Fibroblast of skin of scalp (primary cell): ENCODE measurements at regions not wholly inside any gene's neighbourhood (a gene's known extent, or its start where the extent isn't known, plus 50 kb on each side); places are given as distances from the start of the nearest gene placed in this dataset.

Experiments used
- DNase-seq: peaks from one replicate; pipeline ENCODE4 v3.0.0-alpha.2; 2013

GRCh38 chr2:138180692-138181386, 216.6 kb downstream of the HNMT start:
- peak; percentile 0 for DNase-seq

- DNase-seq = no peak
These were observed 218.1 kb downstream of the HNMT start for GRCh38 chr2:138182250-138182936.

DNA sequence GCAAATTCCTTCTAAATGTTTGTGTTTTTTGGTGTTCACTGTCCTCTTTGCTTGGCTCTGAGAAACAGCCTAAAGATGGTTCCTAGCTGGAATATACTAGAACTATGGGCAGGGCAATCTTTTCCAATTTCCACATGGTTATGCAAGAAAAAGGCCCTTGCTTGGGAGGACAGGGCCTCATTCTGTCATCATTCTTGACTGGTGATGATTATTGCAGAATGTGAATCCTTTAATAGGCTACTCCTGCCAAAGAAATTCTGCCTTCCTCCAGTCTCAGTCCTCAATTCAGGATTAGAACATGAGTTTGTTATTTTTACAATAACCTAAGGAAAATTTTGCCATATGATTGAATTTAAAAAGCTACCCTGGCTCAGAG, 218.7 kb downstream of the HNMT start:
- no peak for DNase-seq

DNA sequence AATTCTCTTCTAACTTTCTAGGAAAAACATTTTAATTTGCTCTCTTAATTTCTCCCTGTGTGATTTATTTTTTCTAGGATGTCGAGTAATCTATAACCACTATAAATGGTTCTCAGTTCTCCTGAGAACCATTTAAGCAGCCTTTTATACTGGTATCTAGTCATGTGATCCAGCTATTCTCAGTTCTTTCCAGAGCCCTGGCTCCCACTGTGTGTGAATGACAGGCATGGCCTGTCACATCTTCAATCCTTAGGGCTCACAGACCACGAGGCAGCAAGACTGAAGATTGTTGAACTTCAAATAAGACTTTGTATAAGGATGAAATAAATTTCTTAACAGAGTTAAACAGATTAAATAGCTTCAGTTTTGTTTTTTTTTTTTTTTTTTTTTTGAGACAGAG, 219.4 kb downstream of the HNMT start:
- DNase-seq = no peak

DNA sequence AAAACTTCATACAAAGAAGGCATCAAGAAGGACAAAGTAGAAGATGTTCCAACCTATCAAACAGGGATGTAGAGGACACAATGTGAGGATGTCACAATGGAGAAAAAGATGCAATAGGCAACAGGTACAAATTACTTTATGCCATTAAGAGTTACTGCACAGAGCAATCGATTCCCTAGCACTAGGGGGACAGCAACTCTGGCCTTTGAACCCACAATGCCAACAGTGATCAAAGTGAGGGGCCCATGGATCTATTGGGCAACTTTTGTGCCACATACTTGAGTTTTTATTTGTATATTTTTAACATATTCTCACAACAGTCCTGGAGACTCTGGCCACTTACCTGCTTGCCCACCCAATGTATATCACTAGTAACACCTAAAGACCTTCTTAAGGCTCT, 220.2 kb downstream of the HNMT start:
- no peak for DNase-seq

GRCh38 chr2:138185827-138186226, 221.6 kb downstream of the HNMT start:
- DNase-seq = no peak

- no peak for DNase-seq
These were observed 222.9 kb downstream of the HNMT start for GRCh38 chr2:138187221-138187620.

DNA sequence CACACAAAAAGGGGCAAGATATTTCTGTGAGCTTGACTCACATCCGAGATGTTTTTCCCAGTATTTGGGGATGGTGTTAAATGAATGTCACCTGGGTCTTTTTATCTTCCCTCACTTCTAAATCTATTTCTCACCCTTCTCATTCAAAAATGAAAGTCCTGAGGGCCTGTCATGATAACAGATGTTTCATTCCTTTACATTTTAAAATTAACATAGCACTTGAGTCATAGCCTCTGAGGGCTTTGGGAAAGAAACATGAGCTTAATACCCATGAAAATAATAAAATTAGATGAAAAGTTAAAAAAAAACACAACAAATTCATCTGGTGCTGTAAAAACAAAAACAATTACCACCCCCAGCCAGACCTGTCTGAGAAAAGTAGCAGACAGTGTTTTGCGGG, 226.7 kb downstream of the HNMT start:
- DNase-seq = no peak

GRCh38 chr2:138193416-138194213, 229.3 kb downstream of the HNMT start:
- no peak for DNase-seq

DNA sequence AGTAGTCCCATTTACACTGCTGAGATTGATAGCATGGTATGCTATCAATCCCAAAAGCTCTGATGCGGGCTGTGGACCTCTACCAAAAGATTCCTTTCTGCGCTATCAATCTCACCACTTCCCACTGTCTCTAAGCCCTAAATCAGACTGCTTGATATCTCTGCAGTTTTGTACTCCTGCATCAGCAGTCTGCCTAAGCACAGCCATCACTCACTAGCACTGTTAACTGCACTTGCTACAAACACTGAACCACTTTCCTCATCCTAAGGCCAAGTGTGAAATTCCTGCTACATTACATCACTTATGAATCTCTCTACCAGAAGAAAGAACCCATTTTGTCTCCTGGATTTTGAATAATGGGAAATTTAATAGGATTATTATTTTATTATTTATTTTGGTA, 237.0 kb downstream of the HNMT start:
- no peak for DNase-seq

- no peak for DNase-seq
These were observed 238.5 kb downstream of the HNMT start for GRCh38 chr2:138202762-138203161.

DNA sequence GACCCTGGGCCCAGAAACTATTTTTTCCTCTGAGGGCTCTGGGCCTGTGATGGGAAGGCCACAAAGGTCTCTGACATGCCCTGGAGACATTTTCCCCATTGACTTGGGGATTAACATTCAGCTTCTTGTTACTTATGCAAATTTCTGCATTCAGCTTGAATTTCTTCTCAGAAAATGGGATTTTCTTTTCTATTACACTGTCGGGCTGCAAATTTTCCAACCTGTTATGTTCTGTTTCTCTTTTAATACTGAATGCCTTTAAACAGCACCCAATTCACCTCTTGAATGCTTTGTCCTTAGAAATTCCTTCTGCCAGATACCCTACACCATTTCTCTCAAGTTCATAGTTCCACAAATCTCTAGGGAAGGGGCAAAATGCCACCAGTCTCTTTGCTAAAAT, 241.0 kb downstream of the HNMT start:
- no peak for DNase-seq

DNA sequence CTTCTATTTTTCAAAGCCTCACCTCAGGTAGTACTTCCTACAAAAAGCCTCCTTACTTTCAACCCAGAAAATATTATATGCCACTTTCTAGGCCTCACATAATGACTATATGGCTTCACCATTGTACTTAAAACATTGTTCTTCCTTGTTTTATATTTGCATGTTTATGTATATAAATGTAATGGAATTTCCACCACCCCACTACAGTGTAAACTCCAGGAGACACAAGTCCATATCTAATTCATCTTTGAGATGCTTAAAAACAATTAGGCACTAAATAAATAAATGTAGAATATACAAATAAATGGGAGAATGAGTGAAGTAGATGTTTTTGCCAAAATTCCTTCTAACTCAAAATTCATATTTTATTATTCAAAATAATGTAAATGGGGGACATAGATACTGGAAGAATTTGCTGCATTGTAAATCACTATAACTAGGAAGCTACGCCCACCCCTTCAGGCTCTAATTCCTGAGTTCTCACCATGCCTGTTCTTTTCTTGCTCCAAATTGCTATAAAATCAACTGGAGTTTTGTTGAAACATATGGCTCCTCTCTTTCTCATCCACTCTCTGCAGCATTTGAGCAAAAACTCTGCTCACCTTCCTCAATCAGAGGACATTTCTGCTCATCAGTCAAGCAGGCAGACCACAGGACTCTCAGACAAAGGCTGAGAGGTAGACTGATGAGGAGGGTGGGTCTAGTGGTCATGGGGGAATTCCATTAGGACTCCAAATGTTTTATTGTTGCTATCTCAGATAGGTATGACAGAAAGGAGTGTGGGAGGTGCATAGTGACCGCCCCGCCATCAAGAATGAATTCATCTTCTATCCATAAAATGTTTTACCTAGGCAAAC, 243.0 kb downstream of the HNMT start:
- no peak for DNase-seq

DNA sequence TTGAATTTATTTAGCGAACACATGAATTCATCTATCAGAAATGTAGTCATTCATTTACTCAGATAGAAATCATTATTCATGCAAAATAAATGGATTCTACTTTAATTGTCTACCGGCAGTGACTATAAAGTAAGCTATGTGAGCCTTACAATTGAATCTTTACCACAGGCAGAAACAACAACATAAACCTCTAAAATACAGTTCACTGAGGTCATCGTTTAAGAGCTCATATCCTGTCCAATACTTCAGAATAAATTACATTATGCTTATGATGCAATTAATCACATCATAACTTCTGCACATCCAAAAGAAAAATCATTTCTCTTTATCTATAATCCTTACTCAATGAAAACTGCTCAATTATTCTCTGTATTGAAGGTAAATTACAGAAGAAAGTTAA, 244.7 kb downstream of the HNMT start:
- no peak for DNase-seq

- no peak for DNase-seq
These were observed 246.2 kb downstream of the HNMT start for GRCh38 chr2:138210487-138210886.

- no peak for DNase-seq
These were observed 248.2 kb downstream of the HNMT start for GRCh38 chr2:138212434-138212833.

DNA sequence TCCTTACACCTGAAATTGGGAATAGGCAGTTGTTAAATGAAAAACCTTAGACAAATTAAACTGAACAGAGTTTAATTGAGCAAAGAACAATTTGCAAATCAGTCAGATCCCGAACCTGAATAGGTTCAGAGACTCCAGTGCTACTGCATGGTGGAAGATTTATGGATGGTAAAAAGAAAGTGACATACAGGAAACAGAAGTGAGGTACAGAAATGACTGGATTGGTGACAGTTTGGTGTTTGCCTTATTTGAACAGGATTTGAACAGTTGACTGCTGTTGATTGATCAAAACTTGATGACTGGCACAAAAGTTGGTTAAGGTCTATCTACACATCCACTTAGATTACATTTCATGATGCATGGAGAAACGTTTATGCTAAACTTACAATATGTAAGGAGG, 248.8 kb downstream of the HNMT start:
- DNase-seq = no peak

DNA sequence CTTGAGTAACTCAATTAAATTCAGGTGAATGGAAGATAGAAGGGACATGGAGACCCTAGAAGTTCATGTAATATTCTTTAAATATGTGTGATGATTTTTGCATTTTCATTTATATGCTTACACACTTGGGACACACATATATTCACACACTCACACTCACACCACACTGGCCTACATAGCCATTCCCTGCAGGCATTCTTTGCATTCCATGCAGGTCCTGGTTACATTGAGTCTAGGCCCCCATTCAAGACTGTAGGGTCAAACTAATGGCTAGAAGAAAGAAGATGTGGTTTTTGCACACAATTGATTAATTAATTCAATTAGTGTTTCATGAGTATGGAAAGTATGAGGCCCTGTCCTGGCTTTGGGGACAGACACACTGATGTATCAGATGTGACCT, 249.4 kb downstream of the HNMT start:
- DNase-seq = no peak

GRCh38 chr2:138215958-138216357, 251.7 kb downstream of the HNMT start:
- no peak for DNase-seq

DNA sequence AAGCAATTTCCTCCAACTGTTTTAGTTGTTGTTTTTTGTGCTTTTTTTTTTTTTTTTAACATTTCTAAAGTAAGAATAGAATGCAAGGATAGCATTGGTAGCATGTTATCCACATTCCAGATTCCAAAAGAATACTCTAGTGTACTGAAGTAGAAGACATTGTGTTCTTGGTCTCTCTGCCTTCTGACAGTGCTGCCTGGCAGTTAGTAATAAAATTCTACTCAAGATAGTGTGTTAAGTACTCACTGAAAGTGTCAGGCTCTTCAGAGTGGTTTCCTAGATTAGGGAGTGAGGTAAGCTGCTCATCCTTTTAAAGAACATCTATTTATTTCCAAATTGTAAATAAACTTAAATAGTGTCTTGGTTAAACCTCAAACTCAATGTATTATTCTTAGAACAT, 253.7 kb downstream of the HNMT start:
- no peak for DNase-seq

- DNase-seq = no peak
These were observed 254.1 kb downstream of the HNMT start for GRCh38 chr2:138218397-138218796.

DNA sequence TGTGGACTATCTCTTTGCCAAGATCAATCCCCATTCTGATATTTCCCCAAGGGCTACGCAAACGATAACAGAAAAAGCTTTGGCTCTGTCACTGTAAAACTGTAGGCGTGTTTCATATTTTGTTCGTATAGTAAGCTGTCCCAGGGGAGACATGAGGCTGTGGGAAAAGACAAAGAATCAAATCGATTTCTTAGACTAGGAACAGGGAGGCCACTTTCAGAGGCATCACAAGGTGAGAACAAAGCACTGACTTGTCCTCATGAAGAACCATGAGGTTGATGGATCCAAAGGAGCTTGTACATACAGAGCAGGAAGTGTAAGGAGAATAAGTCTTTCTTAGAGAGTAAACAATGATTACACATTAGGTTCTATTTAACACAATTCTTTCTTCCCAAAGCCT, 255.7 kb downstream of the HNMT start:
- DNase-seq = no peak

DNA sequence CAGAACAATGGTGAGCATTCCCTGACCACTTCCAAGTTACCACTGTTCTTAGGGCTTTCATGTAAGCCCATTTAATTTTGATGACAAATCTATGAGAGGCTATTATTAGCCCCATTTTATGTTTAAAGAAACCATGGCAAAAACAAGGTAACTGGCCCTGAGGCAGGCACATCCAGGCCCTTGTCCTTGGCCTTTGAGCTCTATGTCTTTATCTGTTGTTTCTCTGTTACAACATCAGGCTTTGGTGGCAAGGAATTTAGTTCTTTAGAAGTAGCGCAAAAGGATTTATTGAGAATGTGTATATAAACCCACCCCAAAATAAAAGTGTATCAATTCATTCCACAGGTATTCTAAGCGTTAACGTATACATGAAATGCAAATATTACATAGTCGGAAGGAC, 257.1 kb downstream of the HNMT start:
- DNase-seq = no peak
